H1 (cell line): ENCODE measurements at regions not wholly inside any gene's neighbourhood (a gene's known extent, or its start where the extent isn't known, plus 50 kb on each side); places are given as distances from the start of the nearest gene placed in this dataset.

Experiments used
- CTCF ChIA-PET: fragments of 300-600 bp; sonication (Branson Sonifier 250); formaldehyde crosslinking; loops from one replicate; lab custom pipeline; 2021; ENCODE audit not compliant: partially characterized antibody; lab: Charles Lee
- POLR2A ChIA-PET: fragments of 300-600 bp; sonication (Branson Sonifier 250); formaldehyde crosslinking; loops from one replicate; lab custom pipeline; 2021; ENCODE audit warnings: inconsistent platforms; ENCODE audit not compliant: partially characterized antibody; lab: Charles Lee
- DNase-seq, 2 experiments: peaks; one replicate each; pipeline versions ENCODE4 v3.0.0 to v3.0.0-alpha.2; 2010 to 2022; ENCODE audit warnings: low spot score in 2 of 2, low read depth in 1 of 2, mixed read lengths in 1 of 2
- FAIRE-seq: peaks from 2 replicates; lab custom pipeline; 2011; peaks lifted over from hg19 to GRCh38; lab: Jason Lieb, UNC
- H2AFZ ChIP-seq: 2 replicates; pipeline ENCODE4 v1.8.1; 2012; ENCODE audit warnings: low read length, inconsistent platforms
- H2AK5ac ChIP-seq: 2 replicates; pipeline ENCODE4 v1.6.1; 2013; ENCODE audit warnings: low read depth, low read length
- H2BK120ac ChIP-seq: replicated peaks from 2 replicates; pipeline ENCODE3; 2013; ENCODE audit warnings: low read depth, low read length, inconsistent platforms
- H2BK12ac ChIP-seq: 2 replicates; pipeline ENCODE4 v1.6.1; 2013; ENCODE audit warnings: low read depth, low read length
- H2BK15ac ChIP-seq: 2 replicates; pipeline ENCODE4 v1.6.1; 2013; ENCODE audit warnings: low read length
- H2BK20ac ChIP-seq: 2 replicates; pipeline ENCODE4 v1.6.1; 2013; ENCODE audit warnings: low read length
- H2BK5ac ChIP-seq: 2 replicates; pipeline ENCODE4 v1.6.1; 2013; ENCODE audit warnings: low read depth, low read length
- H3K14ac ChIP-seq: 2 replicates; pipeline ENCODE4 v1.6.1; 2013; ENCODE audit warnings: inconsistent platforms; ENCODE audit not compliant: insufficient read length
- H3K18ac ChIP-seq: 2 replicates; pipeline ENCODE4 v1.6.1; 2013; ENCODE audit warnings: low read length; ENCODE audit errors: extremely low read depth
- H3K23ac ChIP-seq: 2 replicates; pipeline ENCODE4 v1.6.1; 2013; ENCODE audit warnings: inconsistent platforms; ENCODE audit not compliant: insufficient read length
- H3K23me2 ChIP-seq: 2 replicates; pipeline ENCODE4 v1.6.1; 2013; ENCODE audit warnings: low read depth, low read length
- H3K27ac ChIP-seq: 2 replicates; pipeline ENCODE4 v1.6.1; 2011; ENCODE audit warnings: low read depth, low read length, inconsistent platforms
- H3K27me3 ChIP-seq, 4 experiments: replicated peaks in 1 of 4; 1 replicate in 1 of 4; 2 replicates in 3 of 4; pipeline versions ENCODE4 v1.6.1 to v1.8.1; 2011 to 2013; ENCODE audit warnings: low read length in 3 of 4, mild to moderate bottlenecking in 3 of 4, inconsistent platforms in 2 of 4, mixed read lengths in 2 of 4, moderate library complexity in 1 of 4; ENCODE audit not compliant: control insufficient read depth in 3 of 4, insufficient read depth in 3 of 4; ENCODE audit errors: extremely low read depth in 1 of 4
- H3K36me3 ChIP-seq, 4 experiments: 2 replicates each; pipeline versions ENCODE4 v1.6.1 to v1.8.1; 2011 to 2013; ENCODE audit warnings: mild to moderate bottlenecking in 4 of 4, low read length in 3 of 4, moderate library complexity in 2 of 4, control low read depth in 1 of 4, inconsistent platforms in 1 of 4; ENCODE audit not compliant: insufficient read depth in 4 of 4, control insufficient read depth in 2 of 4
- H3K4ac ChIP-seq: replicated peaks from 2 replicates; pipeline ENCODE3; 2013; ENCODE audit warnings: low read length, low read depth, mixed read lengths, inconsistent platforms; ENCODE audit not compliant: insufficient read length
- H3K4me1 ChIP-seq, 4 experiments: replicated peaks in 1 of 4; 1 replicate in 1 of 4; 2 replicates in 3 of 4; pipeline versions ENCODE4 v1.6.1 to v1.8.1; 2011 to 2013; ENCODE audit warnings: low read length in 3 of 4, inconsistent platforms in 2 of 4, mixed read lengths in 1 of 4; ENCODE audit not compliant: insufficient read depth in 4 of 4, control insufficient read depth in 3 of 4
- H3K4me2 ChIP-seq, 2 experiments: 2 replicates each; pipeline versions ENCODE4 v1.6.1 to v1.8.1; 2011 to 2013; ENCODE audit warnings: low read depth in 2 of 2, low read length in 2 of 2, control low read depth in 1 of 2, inconsistent platforms in 1 of 2, mild to moderate bottlenecking in 1 of 2; ENCODE audit not compliant: insufficient read depth in 1 of 2
- H3K4me3 ChIP-seq, 4 experiments: fragments of 200-600, 300-600 bp in 1 of 4; sonication (generic), shearing (Covaris generic), sonication (Bioruptor Twin) in 1 of 4; 2 replicates each; pipeline versions ENCODE4 v1.5.1 to v1.8.1; 2011 to 2016; ENCODE audit warnings: low read length in 4 of 4, low read depth in 3 of 4, control low read depth in 2 of 4, inconsistent platforms in 2 of 4, mild to moderate bottlenecking in 2 of 4, mixed read lengths in 1 of 4, moderate library complexity in 1 of 4; ENCODE audit not compliant: insufficient read depth in 2 of 4; ENCODE audit errors: extremely low read depth in 1 of 4
- H3K56ac ChIP-seq: replicated peaks from 2 replicates; pipeline ENCODE3; 2013; ENCODE audit warnings: low read depth, mild to moderate bottlenecking, mixed read lengths, low read length, inconsistent platforms; ENCODE audit not compliant: insufficient read length
- H3K79me1 ChIP-seq: 2 replicates; pipeline ENCODE4 v1.6.1; 2013; ENCODE audit warnings: low read depth, low read length, control low read depth
- H3K79me2 ChIP-seq, 2 experiments: 2 replicates each; pipeline versions ENCODE4 v1.6.1 to v1.8.1; 2012 to 2013; ENCODE audit warnings: low read length in 2 of 2, mild to moderate bottlenecking in 2 of 2, inconsistent platforms in 1 of 2; ENCODE audit not compliant: insufficient read depth in 2 of 2, control insufficient read depth in 1 of 2
- H3K9ac ChIP-seq, 4 experiments: replicated peaks in 1 of 4; 1 replicate in 1 of 4; 2 replicates in 3 of 4; pipeline versions ENCODE4 v1.6.1 to v1.8.1; 2011 to 2013; ENCODE audit warnings: low read depth in 3 of 4, low read length in 3 of 4, control low read depth in 2 of 4, mild to moderate bottlenecking in 2 of 4, moderate library complexity in 2 of 4, inconsistent platforms in 1 of 4; ENCODE audit errors: extremely low read depth in 1 of 4
- H3K9me3 ChIP-seq, 2 experiments: 2 replicates each; pipeline versions ENCODE4 v1.6.1 to v1.8.1; 2012 to 2013; ENCODE audit warnings: mild to moderate bottlenecking in 2 of 2, moderate library complexity in 2 of 2, control low read depth in 1 of 2, inconsistent platforms in 1 of 2, low read depth in 1 of 2, low read length in 1 of 2, mixed read lengths in 1 of 2; ENCODE audit not compliant: insufficient read depth in 2 of 2
- H4K20me1 ChIP-seq, 2 experiments: replicated peaks in 1 of 2; 2 replicates each; pipeline versions ENCODE3 to v1.8.1; 2011 to 2013; ENCODE audit warnings: inconsistent platforms in 2 of 2, low read length in 2 of 2, mild to moderate bottlenecking in 1 of 2; ENCODE audit not compliant: insufficient read depth in 2 of 2, control insufficient read depth in 1 of 2
- H4K5ac ChIP-seq: 2 replicates; pipeline ENCODE4 v1.6.1; 2013; ENCODE audit warnings: low read length, low read depth, mixed read lengths, inconsistent platforms; ENCODE audit not compliant: insufficient read length
- H4K8ac ChIP-seq: 2 replicates; pipeline ENCODE4 v1.8.0; 2013; ENCODE audit warnings: mild to moderate bottlenecking, moderate library complexity, low read length, inconsistent platforms; ENCODE audit not compliant: insufficient read depth; ENCODE audit errors: extremely low read depth
- H4K91ac ChIP-seq: replicated peaks from 2 replicates; pipeline ENCODE3; 2013; ENCODE audit warnings: low read length, mixed read lengths, inconsistent platforms; ENCODE audit not compliant: insufficient read length
- ASH2L ChIP-seq: fragments of 200-600, 300-600 bp; sonication (generic); IDR thresholded peaks from one replicate; pipeline ENCODE4 v1.7.1; 2017; ENCODE audit warnings: low read length
- FOSL1 ChIP-seq: IDR thresholded peaks from 2 replicates; pipeline ENCODE4 v1.6.1; 2011; ENCODE audit warnings: mild to moderate bottlenecking, low read depth, low read length, moderate library complexity; ENCODE audit not compliant: insufficient read depth
- POLR2AphosphoS5 ChIP-seq: IDR thresholded peaks from 2 replicates; pipeline ENCODE4 v1.6.1; 2011; ENCODE audit warnings: low read depth, low read length
- SAP30 ChIP-seq: fragments of 300-600 bp; sonication (generic); IDR thresholded peaks from 2 replicates; pipeline ENCODE4 v1.7.1; 2012; ENCODE audit warnings: low read length, moderate library complexity, mild to moderate bottlenecking, inconsistent platforms; ENCODE audit not compliant: insufficient read depth, insufficient replicate concordance
- SIN3A ChIP-seq, 2 experiments: IDR thresholded peaks in 1 of 2; conservative IDR thresholded peaks in 1 of 2; 2 replicates each; pipeline ENCODE4 v1.6.1; 2011 to 2012; ENCODE audit warnings: low read length in 2 of 2, improper control_type of control experiment in 1 of 2, low read depth in 1 of 2, mild to moderate bottlenecking in 1 of 2
- SUZ12 ChIP-seq: fragments of 200-600 bp; sonication (generic); IDR thresholded peaks from 2 replicates; pipeline ENCODE4 v1.6.1; 2012; ENCODE audit warnings: mild to moderate bottlenecking, inconsistent platforms, low read length, moderate library complexity, mixed read lengths
- WGBS, 2 experiments: shearing (Covaris generic) in 1 of 2; methylation state at CpG; one replicate each; pipeline versions ENCODE4 v1.1.6 to v1.1.7; 2013 to 2015; ENCODE audit warnings: low lambda C conversion rate in 2 of 2, mixed read lengths in 2 of 2, inconsistent platforms in 1 of 2, low coverage in 1 of 2, missing lambda C conversion rate in 1 of 2; ENCODE audit not compliant: insufficient replicate concordance in 2 of 2, insufficient coverage in 1 of 2, insufficient read length in 1 of 2; ENCODE audit errors: extremely low coverage in 1 of 2, missing lambda C conversion rate in 1 of 2; 5-methylcytosine and 5-hydroxymethylcytosine counted together
- TF ChIP-seq, protein P1 (sequence below): IDR thresholded peaks from 2 replicates; pipeline ENCODE4 v1.6.1; 2011; ENCODE audit warnings: low read length, improper control_type of control experiment

DNA sequence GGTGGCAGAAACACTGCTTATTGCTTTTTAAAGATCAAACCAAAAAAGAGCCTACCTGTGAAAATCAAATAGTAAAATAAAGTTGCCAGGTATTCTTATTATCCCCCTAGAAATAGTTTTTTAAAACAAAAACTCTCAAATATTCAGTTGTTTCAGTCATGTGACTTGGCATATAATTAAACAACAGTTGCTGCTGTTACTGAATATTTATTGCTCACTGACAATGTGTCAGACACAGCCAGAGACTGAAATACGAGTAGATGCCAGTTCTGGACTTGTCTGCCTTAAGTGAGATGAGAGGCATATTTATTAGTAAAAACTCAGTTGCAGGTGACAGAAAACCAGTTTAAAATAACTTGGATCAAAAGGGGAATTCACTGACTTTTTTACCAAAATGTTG lies 106.0 kb upstream of the RAB12 start:
- Histone ChIP-seq H2BK15ac (no peak overlapping the region), H4K8ac (no peak overlapping the region), H2BK12ac (no peak overlapping the region), H3K36me3 (no peaks in the 10 kb centered on the region), H2AFZ (no peak overlapping the region), H3K4me3 (no peak overlapping the region), H3K79me2 (no peaks in the 10 kb centered on the region), H4K91ac (no peak overlapping the region), H3K4me2 (no peak overlapping the region), H2BK20ac (no peak overlapping the region), H2BK5ac (no peak overlapping the region), H3K23ac (no peak overlapping the region), H3K4ac (no peak overlapping the region), H3K27me3 (no peaks in the 10 kb centered on the region), H3K56ac (no peak overlapping the region), H3K9me3 (no peaks in the 10 kb centered on the region), H3K14ac (no peak overlapping the region), H2BK120ac (no peak overlapping the region), H4K20me1 (no peaks in the 10 kb centered on the region), H2AK5ac (no peak overlapping the region), H3K4me1 (0 out of 7 replicates have a peak, but pooled peaks cover 0 to 2% (median 0%) of the 10 kb centered on the region in 4 experiments), H3K18ac (no peak overlapping the region), H3K27ac (no peak overlapping the region), H3K79me1 (no peaks in the 10 kb centered on the region), H3K9ac (no peak overlapping the region), H3K23me2 (no peaks in the 10 kb centered on the region; the same call in 1 of the 2 replicates), H4K5ac (no peak overlapping the region)
- ChIA-PET CTCF (interaction anchor here (1.2 kb wide), 1 partner anchor 11 kb away, joined by 4 read pairs; no protein-coding TSS in a partner anchor), POLR2A (no interaction called here)
- no peak for TF ChIP-seq SIN3A (conservative IDR thresholded peaks at IDR 0.05 in 1 of 2, IDR thresholded peaks at IDR 0.05 in 1 of 2; ENCODE audit: low read depth in 1 of 2, low read length in 2 of 2)
- TF ChIP-seq, protein P1, sequence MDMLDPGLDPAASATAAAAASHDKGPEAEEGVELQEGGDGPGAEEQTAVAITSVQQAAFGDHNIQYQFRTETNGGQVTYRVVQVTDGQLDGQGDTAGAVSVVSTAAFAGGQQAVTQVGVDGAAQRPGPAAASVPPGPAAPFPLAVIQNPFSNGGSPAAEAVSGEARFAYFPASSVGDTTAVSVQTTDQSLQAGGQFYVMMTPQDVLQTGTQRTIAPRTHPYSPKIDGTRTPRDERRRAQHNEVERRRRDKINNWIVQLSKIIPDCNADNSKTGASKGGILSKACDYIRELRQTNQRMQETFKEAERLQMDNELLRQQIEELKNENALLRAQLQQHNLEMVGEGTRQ, result no peak
- TF ChIP-seq FOSL1, result no peak
- no peak for TF ChIP-seq ASH2L
- no peak for TF ChIP-seq SAP30
- TF ChIP-seq SUZ12, result no peak
- TF ChIP-seq POLR2AphosphoS5, result no peak
- no peak for FAIRE-seq
- no peak for DNase-seq
- 92% methylated on average over 1 of the region's 1 CpG; no CpG with 5 or more reads in 1 of the 2 experiments for WGBS, 2 experiments
